ENCODE measurements at regions not wholly inside any gene's neighbourhood (a gene's known extent, or its start where the extent isn't known, plus 50 kb on each side); places are given as distances from the start of the nearest gene placed in this dataset.

GRCh38 chr7:1314021-1314907 is 81.6 kb downstream of the UNCX start:
- intact Hi-C loops (cut with DNase I), result no loop called here
- peak; percentile 10 to 23 for ATAC-seq
- Histone ChIP-seq H3K27me3 (ENCODE audit: low read depth) (peaks cover 14% of the 10 kb centered on the region), H3K4me1 (no peaks in the 10 kb centered on the region), H3K9me3 (no peaks in the 10 kb centered on the region), H3K4me3 (no peak overlapping the region), H3K27ac (no peak overlapping the region), H3K36me3 (no peaks in the 10 kb centered on the region)
- peak; percentile 35 for DNase-seq
- TF ChIP-seq, protein P1, sequence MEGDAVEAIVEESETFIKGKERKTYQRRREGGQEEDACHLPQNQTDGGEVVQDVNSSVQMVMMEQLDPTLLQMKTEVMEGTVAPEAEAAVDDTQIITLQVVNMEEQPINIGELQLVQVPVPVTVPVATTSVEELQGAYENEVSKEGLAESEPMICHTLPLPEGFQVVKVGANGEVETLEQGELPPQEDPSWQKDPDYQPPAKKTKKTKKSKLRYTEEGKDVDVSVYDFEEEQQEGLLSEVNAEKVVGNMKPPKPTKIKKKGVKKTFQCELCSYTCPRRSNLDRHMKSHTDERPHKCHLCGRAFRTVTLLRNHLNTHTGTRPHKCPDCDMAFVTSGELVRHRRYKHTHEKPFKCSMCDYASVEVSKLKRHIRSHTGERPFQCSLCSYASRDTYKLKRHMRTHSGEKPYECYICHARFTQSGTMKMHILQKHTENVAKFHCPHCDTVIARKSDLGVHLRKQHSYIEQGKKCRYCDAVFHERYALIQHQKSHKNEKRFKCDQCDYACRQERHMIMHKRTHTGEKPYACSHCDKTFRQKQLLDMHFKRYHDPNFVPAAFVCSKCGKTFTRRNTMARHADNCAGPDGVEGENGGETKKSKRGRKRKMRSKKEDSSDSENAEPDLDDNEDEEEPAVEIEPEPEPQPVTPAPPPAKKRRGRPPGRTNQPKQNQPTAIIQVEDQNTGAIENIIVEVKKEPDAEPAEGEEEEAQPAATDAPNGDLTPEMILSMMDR (IDR thresholded peaks at IDR 0.05), result no peak

DNA sequence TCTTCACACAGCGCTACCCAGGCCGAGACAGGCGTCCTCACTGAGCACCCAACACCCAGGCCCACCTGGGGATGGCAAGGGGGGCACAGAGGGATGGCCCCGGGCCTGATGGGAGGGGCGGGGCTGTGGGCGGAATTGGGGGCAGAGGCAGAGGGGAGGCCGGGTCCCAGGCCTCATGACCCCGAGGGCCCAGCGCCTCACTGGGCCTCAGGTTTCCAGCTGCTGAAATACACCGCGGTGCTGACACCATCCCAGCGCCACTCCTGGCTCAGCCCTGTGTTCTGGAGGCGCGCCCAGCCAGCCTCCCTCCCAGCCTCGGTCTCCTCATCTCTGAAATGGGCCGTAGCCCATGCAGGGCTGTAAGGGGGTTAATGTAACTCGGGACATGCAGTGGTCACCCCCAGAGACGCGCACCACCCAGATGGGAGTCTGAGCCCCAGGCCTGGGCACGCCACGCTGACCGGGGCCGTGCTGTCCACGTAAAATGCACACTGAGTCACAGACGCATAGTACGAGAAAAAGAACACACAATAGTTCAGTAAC is 82.3 kb downstream of the UNCX start:
- DNase-seq (peak; percentile 14), ATAC-seq (peak in 1 of 2 donors; percentile 12)
- intact Hi-C loops (cut with DNase I), result no loop called here
- H3K9me3 ChIP-seq, result no peaks in the 10 kb centered on the region
- TF ChIP-seq, protein P1 (IDR thresholded peaks at IDR 0.05), result no peak
- no peaks in the 10 kb centered on the region for H3K4me1 ChIP-seq
- no peak overlapping the region for H3K27ac ChIP-seq
- peaks cover 14% of the 10 kb centered on the region for H3K27me3 ChIP-seq (ENCODE audit: low read depth)
- no peak overlapping the region for H3K4me3 ChIP-seq
- H3K36me3 ChIP-seq, result no peaks in the 10 kb centered on the region

DNA sequence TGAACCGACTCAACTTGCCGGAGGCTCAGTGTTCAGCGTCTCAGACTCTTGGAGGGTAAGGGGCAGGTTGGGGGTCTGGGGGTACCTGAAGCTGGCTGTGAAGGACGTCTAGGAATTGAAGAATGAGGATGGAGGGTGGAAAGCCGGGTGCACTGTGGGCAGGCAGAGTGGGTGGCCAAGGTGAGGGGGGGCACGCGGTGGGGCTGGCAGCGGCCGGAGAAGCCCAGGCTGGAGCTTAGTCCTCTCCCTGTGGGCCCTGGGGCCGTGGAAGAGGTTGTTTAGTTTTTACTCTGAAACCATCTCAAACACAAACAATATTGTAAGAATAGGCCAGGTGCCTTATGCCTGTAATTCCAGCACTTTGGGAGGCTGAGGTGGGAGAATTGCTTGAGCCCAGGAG is 83.4 kb downstream of the UNCX start:
- Histone ChIP-seq H3K36me3 (no peaks in the 10 kb centered on the region), H3K27me3 (ENCODE audit: low read depth) (peaks cover 17% of the 10 kb centered on the region), H3K9me3 (no peaks in the 10 kb centered on the region), H3K4me1 (no peaks in the 10 kb centered on the region), H3K4me3 (no peak overlapping the region), H3K27ac (no peak overlapping the region)
- no peak for ATAC-seq
- TF ChIP-seq, protein P1 (IDR thresholded peaks at IDR 0.05), result no peak
- DNase-seq, result peak; percentile 14
- intact Hi-C loops (cut with DNase I), result no loop called here

DNA sequence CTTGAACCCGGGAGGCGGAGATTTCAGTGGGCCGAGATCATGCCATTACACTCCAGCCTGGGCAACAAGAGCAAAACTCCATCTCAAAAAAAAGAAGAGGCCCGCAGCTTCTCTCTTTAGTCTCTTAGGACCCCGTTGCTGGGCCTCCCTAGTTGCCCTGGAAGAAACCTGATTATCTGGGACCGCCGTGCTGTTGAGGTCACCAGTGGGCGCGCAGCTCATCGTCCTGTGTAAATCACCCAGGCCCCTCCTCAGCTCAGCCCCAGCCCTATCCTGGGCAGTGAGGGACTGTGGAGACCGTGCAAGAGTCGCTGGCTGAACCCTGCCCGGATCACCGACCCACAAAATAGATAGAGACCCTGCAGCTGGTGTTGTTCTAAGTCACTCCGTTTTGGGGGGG is 85.0 kb downstream of the UNCX start:
- TF ChIP-seq, protein P1 (IDR thresholded peaks at IDR 0.05), result no peak
- Histone ChIP-seq H3K4me3 (no peak overlapping the region), H3K9me3 (no peaks in the 10 kb centered on the region), H3K27ac (no peak overlapping the region), H3K27me3 (ENCODE audit: low read depth) (peaks cover 32% of the 10 kb centered on the region), H3K36me3 (no peaks in the 10 kb centered on the region), H3K4me1 (no peaks in the 10 kb centered on the region)
- peak; percentile 24 for DNase-seq
- intact Hi-C loops (cut with DNase I), result no loop called here
- no peak for ATAC-seq

DNA sequence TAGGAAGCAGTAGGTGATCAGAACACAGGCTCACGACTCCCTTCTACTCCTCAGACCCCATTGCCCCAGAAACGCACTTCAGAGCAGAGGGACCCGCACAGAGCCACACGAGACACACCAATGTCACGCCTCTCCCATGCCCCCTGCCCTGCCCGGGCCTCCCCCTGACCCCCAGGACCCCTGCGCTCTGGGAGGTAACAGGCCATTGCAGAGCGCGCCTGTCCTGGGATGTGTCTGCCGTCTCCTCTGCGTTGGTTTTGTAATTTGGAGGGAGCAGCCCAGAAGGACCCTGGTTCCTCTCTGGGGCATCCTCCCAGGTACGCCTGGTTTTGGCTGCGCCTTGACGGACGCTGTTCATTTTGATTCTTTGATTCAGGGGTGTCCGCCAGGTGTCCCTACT is 85.4 kb downstream of the UNCX start:
- ATAC-seq (no peak), DNase-seq (peak; percentile 28)
- no peak overlapping the region for H3K4me3 ChIP-seq
- H3K4me1 ChIP-seq, result no peaks in the 10 kb centered on the region
- no peaks in the 10 kb centered on the region for H3K9me3 ChIP-seq
- intact Hi-C loops (cut with DNase I), result no loop called here
- TF ChIP-seq, protein P1 (IDR thresholded peaks at IDR 0.05), result no peak
- peaks cover 36% of the 10 kb centered on the region for H3K27me3 ChIP-seq (ENCODE audit: low read depth)
- no peak overlapping the region for H3K27ac ChIP-seq
- no peaks in the 10 kb centered on the region for H3K36me3 ChIP-seq

Data from lower lobe of right lung (tissue), 2 donors.